ENCODE measurements at regions not wholly inside any gene's neighbourhood (a gene's known extent, or its start where the extent isn't known, plus 50 kb on each side); places are given as distances from the start of the nearest gene placed in this dataset.

- FAIRE-seq (no peak), DNase-seq (ENCODE audit: low read depth in 1 of 2, low spot score in 2 of 2) (no peak)
- Histone ChIP-seq H3K27ac (ENCODE audit: low read depth, low read length) (no peak overlapping the region), H4K20me1 (replicated peaks in 1 of 2; ENCODE audit: control insufficient read depth in 1 of 2, insufficient read depth in 2 of 2, low read length in 2 of 2) (no peaks in the 10 kb centered on the region), H3K9me3 (ENCODE audit: insufficient read depth in 2 of 2, low read depth in 1 of 2, low read length in 1 of 2) (no peaks in the 10 kb centered on the region), H3K56ac (replicated peaks; ENCODE audit: insufficient read length, low read depth, low read length) (no peak overlapping the region), H3K18ac (ENCODE audit: extremely low read depth, low read length) (no peak overlapping the region), H2AFZ (ENCODE audit: low read length) (peak overlapping the region; percentile 7; the same call in 1 of the 2 replicates), H4K5ac (ENCODE audit: insufficient read length, low read depth, low read length) (no peak overlapping the region), H2BK20ac (ENCODE audit: low read length) (no peak overlapping the region), H4K91ac (replicated peaks; ENCODE audit: insufficient read length, low read length) (no peak overlapping the region), H2BK5ac (ENCODE audit: low read depth, low read length) (no peak overlapping the region; the same call in 1 of the 2 replicates), H3K79me2 (ENCODE audit: control insufficient read depth in 1 of 2, insufficient read depth in 2 of 2, low read length in 2 of 2) (no peaks in the 10 kb centered on the region), H3K4ac (replicated peaks; ENCODE audit: insufficient read length, low read depth, low read length) (no peak overlapping the region), H3K36me3 (ENCODE audit: control insufficient read depth in 2 of 4, insufficient read depth in 4 of 4, low read length in 3 of 4) (no peaks in the 10 kb centered on the region), H3K23me2 (ENCODE audit: low read depth, low read length) (no peaks in the 10 kb centered on the region), H2BK12ac (ENCODE audit: low read depth, low read length) (no peak overlapping the region), H4K8ac (ENCODE audit: extremely low read depth, insufficient read depth, low read length) (no peak overlapping the region), H3K4me2 (ENCODE audit: insufficient read depth in 1 of 2, low read depth in 2 of 2, low read length in 2 of 2) (no peak overlapping the region), H2BK120ac (replicated peaks; ENCODE audit: low read depth, low read length) (no peak overlapping the region), H3K14ac (ENCODE audit: insufficient read length) (no peak overlapping the region), H3K4me3 (ENCODE audit: extremely low read depth in 1 of 4, insufficient read depth in 2 of 4, low read depth in 3 of 4, low read length in 4 of 4) (no peak overlapping the region), H3K27me3 (replicated peaks in 1 of 4; ENCODE audit: control insufficient read depth in 3 of 4, extremely low read depth in 1 of 4, insufficient read depth in 3 of 4, low read length in 3 of 4) (no peaks in the 10 kb centered on the region), H3K79me1 (ENCODE audit: low read depth, low read length) (no peaks in the 10 kb centered on the region), H3K9ac (replicated peaks in 1 of 4; ENCODE audit: extremely low read depth in 1 of 4, low read depth in 3 of 4, low read length in 3 of 4) (no peak overlapping the region), H3K23ac (ENCODE audit: insufficient read length) (no peak overlapping the region), H3K4me1 (replicated peaks in 1 of 4; ENCODE audit: control insufficient read depth in 3 of 4, insufficient read depth in 4 of 4, low read length in 3 of 4) (no peaks in the 10 kb centered on the region), H2BK15ac (ENCODE audit: low read length) (no peak overlapping the region), H2AK5ac (ENCODE audit: low read depth, low read length) (no peak overlapping the region)
- CTCF ChIA-PET (ENCODE audit: partially characterized antibody) = interaction anchor here (1.2 kb wide), 1 partner anchor 13 kb away, joined by 3 read pairs; no protein-coding TSS in a partner anchor
- POLR2A ChIA-PET (ENCODE audit: partially characterized antibody) = no interaction called here
- 88% methylated on average over 4 of the region's 4 CpGs; no CpG with 5 or more reads in 1 of the 2 experiments for WGBS, 2 experiments (ENCODE audit: extremely low coverage in 1 of 2, insufficient coverage in 1 of 2, insufficient read length in 1 of 2, insufficient replicate concordance in 2 of 2, low coverage in 1 of 2, low lambda C conversion rate in 2 of 2, missing lambda C conversion rate in 1 of 2)
- 0 out of 2 replicates have a peak, but pooled peaks have one; percentile 4 for TF ChIP-seq MAFK (IDR thresholded peaks at IDR 0.05; ENCODE audit: low read depth, low read length)
- no peak for TF ChIP-seq BACH1 (IDR thresholded peaks at IDR 0.05; ENCODE audit: low read length)
Measured at GRCh38 chr5:123721675-123722276, 209.8 kb downstream of the CSNK1G3 start.

Measured in H1 (cell line).